ENCODE measurements at regions not wholly inside any gene's neighbourhood (a gene's known extent, or its start where the extent isn't known, plus 50 kb on each side); places are given as distances from the start of the nearest gene placed in this dataset.

DNA sequence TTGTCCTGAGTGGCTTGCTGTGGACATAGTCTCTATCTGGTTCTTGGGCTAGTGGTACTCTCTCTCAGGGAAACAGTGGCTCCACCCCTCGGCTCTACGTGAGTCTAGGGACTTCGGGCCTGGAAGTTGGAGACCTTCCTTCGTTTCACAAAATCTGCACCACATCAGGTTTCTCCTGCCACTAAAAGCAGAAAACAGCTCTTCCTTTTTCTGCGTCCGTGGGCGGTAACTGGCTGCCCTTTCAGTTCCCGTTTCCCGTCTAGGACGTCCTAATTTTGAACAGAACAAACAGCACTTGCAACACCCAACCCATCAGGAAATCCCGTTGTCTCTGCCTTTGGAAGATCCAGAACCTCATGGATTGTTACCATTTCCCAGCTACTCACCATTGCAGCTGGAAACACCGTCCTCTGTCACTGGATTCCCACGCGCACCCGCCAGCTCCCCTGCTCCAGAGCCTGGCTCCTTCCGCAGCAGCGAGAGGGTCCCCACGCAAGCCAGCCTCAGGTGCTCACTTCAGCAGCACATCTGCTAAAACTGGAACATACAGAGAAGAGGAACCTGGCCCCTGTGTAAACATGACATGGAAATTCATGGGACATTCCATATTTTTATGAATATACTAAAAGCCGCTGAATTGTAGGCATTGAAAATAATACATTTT lies 311.4 kb upstream of the AKR1E2 start:
- whole genome bisulfite sequencing, 2 donors, result 53 to 70% methylated on average over 19 of the region's 19 CpGs
- TF ChIP-seq POLR2AphosphoS5 (IDR thresholded peaks at IDR 0.05) (peak in 3 of 4 donors; percentile 26 to 51 (median 31)), CTCF (IDR thresholded peaks at IDR 0.05) (no peak)
- Histone ChIP-seq H3K27me3 (no peaks in the 10 kb centered on the region), H3K4me3 (no peak overlapping the region), H3K9me3 (no peaks in the 10 kb centered on the region), H3K4me1 (peaks cover 0 to 17% (median 7%) of the 10 kb centered on the region in 4 donors), H3K27ac (peak overlapping the region; percentile 54 to 66 (median 60)), H3K36me3 (no peaks in the 10 kb centered on the region)
- DNase-seq, result peak; percentile 87
- intact Hi-C loops (cut with DNase I), result loop anchor here (5.0 kb wide), 2 partner anchors 138 to 248 kb away; no protein-coding TSS in a partner anchor

- no peak overlapping the region for H3K4me3 ChIP-seq
- H3K27ac ChIP-seq, result peak overlapping the region in 2 of 4 donors; percentile 37 to 58
- H3K4me1 ChIP-seq, result peaks cover 0 to 17% (median 7%) of the 10 kb centered on the region in 4 donors
- intact Hi-C loops (cut with DNase I), result loop anchor here (5.0 kb wide), 1 partner anchor 140 kb away; no protein-coding TSS in a partner anchor
- no peaks in the 10 kb centered on the region for H3K9me3 ChIP-seq
- no peaks in the 10 kb centered on the region for H3K27me3 ChIP-seq
- DNase-seq, result peak; percentile 73
- WGBS, 2 donors, result 42 to 64% methylated on average over 6 of the region's 6 CpGs
- TF ChIP-seq POLR2A (IDR thresholded peaks at IDR 0.05), result no peak
- no peak for TF ChIP-seq EP300 (IDR thresholded peaks at IDR 0.05)
- TF ChIP-seq POLR2AphosphoS5 (IDR thresholded peaks at IDR 0.05), result peak in 3 of 4 donors; percentile 42 to 60 (median 55)
- TF ChIP-seq CTCF (IDR thresholded peaks at IDR 0.05), result peak in 3 of 4 experiments; percentile 46 to 55 (median 54)
- H3K36me3 ChIP-seq, result no peaks in the 10 kb centered on the region
Measured at GRCh38 chr10:4512671-4513240, 313.3 kb upstream of the AKR1E2 start.

DNA sequence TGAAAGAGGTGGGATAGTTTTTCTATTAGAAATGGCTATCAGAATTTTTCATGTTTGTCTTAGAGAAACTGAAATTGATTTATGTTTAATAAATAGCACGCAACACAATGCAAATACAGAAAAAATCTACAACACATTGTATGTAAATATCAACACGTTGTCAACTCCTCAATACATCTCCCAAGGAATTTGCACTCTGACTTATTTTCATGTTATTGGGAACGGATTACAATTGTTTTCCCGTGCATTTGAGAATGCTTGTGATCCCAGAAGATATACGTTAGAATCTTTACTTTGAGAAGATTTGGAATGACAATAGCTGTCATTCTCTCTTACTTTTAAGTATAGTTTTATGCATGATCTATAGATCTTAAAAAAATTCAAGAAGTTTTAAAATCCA lies 313.8 kb upstream of the AKR1E2 start:
- WGBS, 2 donors, result 84 to 90% methylated on average over 5 of the region's 5 CpGs

GRCh38 chr10:4511509-4511908 lies 314.5 kb upstream of the AKR1E2 start:
- no peak for DNase-seq
- 73 to 74% methylated on average over 4 of the region's 4 CpGs for WGBS, 2 donors

More for the DNA sequence above, 313.8 kb upstream of the AKR1E2 start:
- TF ChIP-seq CTCF (IDR thresholded peaks at IDR 0.05), result no peak
- intact Hi-C loops (cut with DNase I), result loop anchor here (5.0 kb wide), 1 partner anchor 140 kb away; no protein-coding TSS in a partner anchor
- Histone ChIP-seq H3K27ac (peak overlapping the region in 2 of 4 donors; percentile 37 to 58), H3K27me3 (no peaks in the 10 kb centered on the region), H3K4me3 (no peak overlapping the region), H3K36me3 (no peaks in the 10 kb centered on the region), H3K4me1 (peaks cover 0 to 17% (median 7%) of the 10 kb centered on the region in 4 donors), H3K9me3 (no peaks in the 10 kb centered on the region)
- DNase-seq, result no peak

More at GRCh38 chr10:4511509-4511908, 314.5 kb upstream of the AKR1E2 start:
- Histone ChIP-seq H3K27ac (peak overlapping the region in 1 of 4 donors; percentile 58), H3K27me3 (no peaks in the 10 kb centered on the region), H3K4me3 (no peak overlapping the region), H3K4me1 (peaks cover 0 to 17% (median 7%) of the 10 kb centered on the region in 4 donors), H3K36me3 (no peaks in the 10 kb centered on the region), H3K9me3 (no peaks in the 10 kb centered on the region)
- no peak for TF ChIP-seq POLR2A (IDR thresholded peaks at IDR 0.05)
- TF ChIP-seq POLR2AphosphoS5 (IDR thresholded peaks at IDR 0.05), result no peak
- no peak for TF ChIP-seq CTCF (IDR thresholded peaks at IDR 0.05)
- TF ChIP-seq EP300 (IDR thresholded peaks at IDR 0.05), result no peak
- intact Hi-C loops (cut with DNase I), result loop anchor here (5.0 kb wide), 1 partner anchor 141 kb away; no protein-coding TSS in a partner anchor

Measured in sigmoid colon (tissue), 6 donors.